ENCODE measurements at regions not wholly inside any gene's neighbourhood (a gene's known extent, or its start where the extent isn't known, plus 50 kb on each side); places are given as distances from the start of the nearest gene placed in this dataset.

- H3K27ac ChIP-seq, result no peak overlapping the region
- TF ChIP-seq ZFX (IDR thresholded peaks at IDR 0.05; ENCODE audit: borderline replicate concordance) (no peak), CTCF (IDR thresholded peaks at IDR 0.05) (no peak)
Observed at GRCh38 chr11:22466809-22467208, 128.6 kb downstream of the SLC17A6 start.

- no peak overlapping the region for H3K27ac ChIP-seq
- TF ChIP-seq CTCF (IDR thresholded peaks at IDR 0.05), result no peak
- TF ChIP-seq ZFX (IDR thresholded peaks at IDR 0.05; ENCODE audit: borderline replicate concordance), result no peak
Observed at GRCh38 chr11:22466351-22466750, 128.2 kb downstream of the SLC17A6 start.

- no peak overlapping the region for H3K27ac ChIP-seq
- no peak for TF ChIP-seq ZFX (IDR thresholded peaks at IDR 0.05; ENCODE audit: borderline replicate concordance)
- no peak for TF ChIP-seq CTCF (IDR thresholded peaks at IDR 0.05)
Observed at GRCh38 chr11:22465620-22466019, 127.4 kb downstream of the SLC17A6 start.

- H3K27ac ChIP-seq, result no peak overlapping the region
- no peak for TF ChIP-seq ZFX (IDR thresholded peaks at IDR 0.05; ENCODE audit: borderline replicate concordance)
- TF ChIP-seq CTCF (IDR thresholded peaks at IDR 0.05), result no peak
Observed at GRCh38 chr11:22461626-22462025, 123.4 kb downstream of the SLC17A6 start.

- no peak overlapping the region for H3K27ac ChIP-seq
- no peak for TF ChIP-seq ZFX (IDR thresholded peaks at IDR 0.05; ENCODE audit: borderline replicate concordance)
- no peak for TF ChIP-seq CTCF (IDR thresholded peaks at IDR 0.05)
Observed at GRCh38 chr11:22460181-22460580, 122.0 kb downstream of the SLC17A6 start.

- no peak overlapping the region for H3K27ac ChIP-seq
Observed at GRCh38 chr11:22459048-22459447, 120.9 kb downstream of the SLC17A6 start.

GRCh38 chr11:22458161-22458560 lies 120.0 kb downstream of the SLC17A6 start:
- TF ChIP-seq ZFX (IDR thresholded peaks at IDR 0.05; ENCODE audit: borderline replicate concordance) (no peak), CTCF (IDR thresholded peaks at IDR 0.05) (no peak)
- H3K27ac ChIP-seq, result no peak overlapping the region

More at GRCh38 chr11:22459048-22459447, 120.9 kb downstream of the SLC17A6 start:
- TF ChIP-seq CTCF (IDR thresholded peaks at IDR 0.05), result no peak
- no peak for TF ChIP-seq ZFX (IDR thresholded peaks at IDR 0.05; ENCODE audit: borderline replicate concordance)
